HL-60 (cell line): ENCODE measurements at regions not wholly inside any gene's neighbourhood (a gene's known extent, or its start where the extent isn't known, plus 50 kb on each side); places are given as distances from the start of the nearest gene placed in this dataset.

Source experiments
- GABPA ChIP-seq: IDR thresholded peaks from 2 replicates; pipeline ENCODE4 v1.6.1; 2012; ENCODE audit warnings: low read depth
- POLR2AphosphoS5 ChIP-seq: IDR thresholded peaks from 2 replicates; pipeline ENCODE4 v1.6.1; 2012; ENCODE audit warnings: low read depth
- SPI1 ChIP-seq: IDR thresholded peaks from 2 replicates; pipeline ENCODE4 v1.6.1; 2012; ENCODE audit warnings: low read depth, mild to moderate bottlenecking, borderline replicate concordance
- TF ChIP-seq, protein P1 (sequence below): IDR thresholded peaks from one replicate; pipeline ENCODE4 v1.5.1; 2011; ENCODE audit warnings: low read length, control low read depth, inconsistent platforms; ENCODE audit not compliant: insufficient read depth
- TF ChIP-seq, protein P2 (sequence below): IDR thresholded peaks from 2 replicates; pipeline ENCODE4 v1.6.1; 2012; ENCODE audit warnings: low read depth; ENCODE audit not compliant: insufficient replicate concordance

DNA sequence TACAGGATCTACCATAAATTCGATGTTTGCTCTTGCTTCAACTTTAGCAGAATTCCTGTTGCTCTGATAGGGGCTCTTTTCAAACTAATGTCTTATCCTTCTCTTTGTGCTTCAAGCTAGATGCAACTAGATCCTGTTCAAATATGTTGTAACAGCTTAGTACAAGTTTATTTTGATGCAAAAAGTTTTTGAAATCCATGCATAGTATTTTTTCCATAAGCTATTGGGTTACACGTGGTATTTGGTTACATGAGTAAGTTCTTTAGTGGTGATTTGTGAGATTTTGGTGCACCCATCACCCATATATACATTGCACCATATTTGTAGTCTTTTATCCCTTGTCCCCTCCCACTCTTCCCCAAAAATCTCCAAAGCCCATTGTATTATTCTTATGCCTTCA lies 907.7 kb downstream of the LTN1 start:
- TF ChIP-seq, protein P1, sequence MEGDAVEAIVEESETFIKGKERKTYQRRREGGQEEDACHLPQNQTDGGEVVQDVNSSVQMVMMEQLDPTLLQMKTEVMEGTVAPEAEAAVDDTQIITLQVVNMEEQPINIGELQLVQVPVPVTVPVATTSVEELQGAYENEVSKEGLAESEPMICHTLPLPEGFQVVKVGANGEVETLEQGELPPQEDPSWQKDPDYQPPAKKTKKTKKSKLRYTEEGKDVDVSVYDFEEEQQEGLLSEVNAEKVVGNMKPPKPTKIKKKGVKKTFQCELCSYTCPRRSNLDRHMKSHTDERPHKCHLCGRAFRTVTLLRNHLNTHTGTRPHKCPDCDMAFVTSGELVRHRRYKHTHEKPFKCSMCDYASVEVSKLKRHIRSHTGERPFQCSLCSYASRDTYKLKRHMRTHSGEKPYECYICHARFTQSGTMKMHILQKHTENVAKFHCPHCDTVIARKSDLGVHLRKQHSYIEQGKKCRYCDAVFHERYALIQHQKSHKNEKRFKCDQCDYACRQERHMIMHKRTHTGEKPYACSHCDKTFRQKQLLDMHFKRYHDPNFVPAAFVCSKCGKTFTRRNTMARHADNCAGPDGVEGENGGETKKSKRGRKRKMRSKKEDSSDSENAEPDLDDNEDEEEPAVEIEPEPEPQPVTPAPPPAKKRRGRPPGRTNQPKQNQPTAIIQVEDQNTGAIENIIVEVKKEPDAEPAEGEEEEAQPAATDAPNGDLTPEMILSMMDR: no peak
- TF ChIP-seq, protein P2, sequence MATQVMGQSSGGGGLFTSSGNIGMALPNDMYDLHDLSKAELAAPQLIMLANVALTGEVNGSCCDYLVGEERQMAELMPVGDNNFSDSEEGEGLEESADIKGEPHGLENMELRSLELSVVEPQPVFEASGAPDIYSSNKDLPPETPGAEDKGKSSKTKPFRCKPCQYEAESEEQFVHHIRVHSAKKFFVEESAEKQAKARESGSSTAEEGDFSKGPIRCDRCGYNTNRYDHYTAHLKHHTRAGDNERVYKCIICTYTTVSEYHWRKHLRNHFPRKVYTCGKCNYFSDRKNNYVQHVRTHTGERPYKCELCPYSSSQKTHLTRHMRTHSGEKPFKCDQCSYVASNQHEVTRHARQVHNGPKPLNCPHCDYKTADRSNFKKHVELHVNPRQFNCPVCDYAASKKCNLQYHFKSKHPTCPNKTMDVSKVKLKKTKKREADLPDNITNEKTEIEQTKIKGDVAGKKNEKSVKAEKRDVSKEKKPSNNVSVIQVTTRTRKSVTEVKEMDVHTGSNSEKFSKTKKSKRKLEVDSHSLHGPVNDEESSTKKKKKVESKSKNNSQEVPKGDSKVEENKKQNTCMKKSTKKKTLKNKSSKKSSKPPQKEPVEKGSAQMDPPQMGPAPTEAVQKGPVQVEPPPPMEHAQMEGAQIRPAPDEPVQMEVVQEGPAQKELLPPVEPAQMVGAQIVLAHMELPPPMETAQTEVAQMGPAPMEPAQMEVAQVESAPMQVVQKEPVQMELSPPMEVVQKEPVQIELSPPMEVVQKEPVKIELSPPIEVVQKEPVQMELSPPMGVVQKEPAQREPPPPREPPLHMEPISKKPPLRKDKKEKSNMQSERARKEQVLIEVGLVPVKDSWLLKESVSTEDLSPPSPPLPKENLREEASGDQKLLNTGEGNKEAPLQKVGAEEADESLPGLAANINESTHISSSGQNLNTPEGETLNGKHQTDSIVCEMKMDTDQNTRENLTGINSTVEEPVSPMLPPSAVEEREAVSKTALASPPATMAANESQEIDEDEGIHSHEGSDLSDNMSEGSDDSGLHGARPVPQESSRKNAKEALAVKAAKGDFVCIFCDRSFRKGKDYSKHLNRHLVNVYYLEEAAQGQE: no peak
- TF ChIP-seq POLR2AphosphoS5: no peak
- no peak for TF ChIP-seq GABPA
- no peak for TF ChIP-seq SPI1
